PC-9 (cell line): ENCODE measurements at regions not wholly inside any gene's neighbourhood (a gene's known extent, or its start where the extent isn't known, plus 50 kb on each side); places are given as distances from the start of the nearest gene placed in this dataset.
"Not testable (repeated sequence)": the region's sequence is repeated elsewhere in the genome, so short reads cannot be mapped to it uniquely, and the experiment has no call there.

Experiments used
- BruUV-seq: library from RNA; stranded (reverse); fragments of 400-500 nt; replicated peaks from 2 replicates; lab custom pipeline; 2021; lab: Mats Ljungman, UMichigan
- CTCF ChIA-PET: fragments of 300-600 bp; sonication (Branson Sonifier 250); formaldehyde crosslinking; loops from one replicate; lab custom pipeline; 2022; ENCODE audit warnings: antibody characterized with exemption; lab: Charles Lee
- POLR2A ChIA-PET: fragments of 300-600 bp; sonication (Branson Sonifier 250); formaldehyde crosslinking; loops from one replicate; lab custom pipeline; 2022; ENCODE audit warnings: antibody characterized with exemption; ENCODE audit not compliant: unreplicated experiment; lab: Charles Lee
- DNase-seq, 2 experiments: peaks; one replicate each; pipeline versions ENCODE4 v3.0.0 to v3.0.0-alpha.2; 2015 to 2022; ENCODE audit warnings: mixed read lengths in 1 of 2
- H2AFZ ChIP-seq: fragments of 200-600 bp; sonication (generic); 2 replicates; pipeline ENCODE4 v1.8.1; 2017; ENCODE audit warnings: antibody characterized with exemption
- H3F3A ChIP-seq: fragments of 200-600 bp; sonication (generic); 2 replicates; pipeline ENCODE4 v1.8.1; 2017; ENCODE audit warnings: antibody characterized with exemption, mild to moderate bottlenecking, low read depth; ENCODE audit not compliant: insufficient read depth
- H3K27ac ChIP-seq: fragments of 200-600 bp; sonication (generic); 2 replicates; pipeline ENCODE4 v1.6.1; 2016; ENCODE audit warnings: mixed run types
- H3K27me3 ChIP-seq: fragments of 200-600 bp; sonication (generic); 2 replicates; pipeline ENCODE4 v1.6.1; 2016; ENCODE audit warnings: low read depth, mixed run types; ENCODE audit not compliant: insufficient read depth
- H3K36me3 ChIP-seq: fragments of 200-600 bp; sonication (generic); 2 replicates; pipeline ENCODE4 v1.6.1; 2016; ENCODE audit warnings: low read depth, mixed run types
- H3K4me1 ChIP-seq: fragments of 200-600 bp; sonication (generic); replicated peaks from 2 replicates; pipeline ENCODE4 v1.6.1; 2016; ENCODE audit warnings: mixed run types; ENCODE audit not compliant: insufficient read depth
- H3K4me2 ChIP-seq: fragments of 200-600 bp; sonication (generic); 2 replicates; pipeline ENCODE4 v1.6.1; 2017; ENCODE audit warnings: mixed run types
- H3K4me3 ChIP-seq: fragments of 200-600 bp; sonication (generic); 2 replicates; pipeline ENCODE4 v1.6.1; 2016; ENCODE audit warnings: mixed run types
- H3K79me2 ChIP-seq: fragments of 200-600 bp; sonication (generic); 2 replicates; pipeline ENCODE4 v1.6.1; 2017; ENCODE audit warnings: low read depth, mixed run types
- H3K9me2 ChIP-seq: fragments of 200-600 bp; sonication (generic); 2 replicates; pipeline ENCODE4 v1.8.1; 2017; ENCODE audit warnings: mild to moderate bottlenecking; ENCODE audit not compliant: insufficient read depth
- H3K9me3 ChIP-seq: fragments of 200-600 bp; sonication (generic); 2 replicates; pipeline ENCODE4 v1.8.1; 2016; ENCODE audit warnings: low read depth; ENCODE audit not compliant: insufficient read depth
- H4K20me1 ChIP-seq: fragments of 200-600 bp; sonication (generic); 2 replicates; pipeline ENCODE4 v1.8.1; 2017; ENCODE audit not compliant: insufficient read depth
- CTCF ChIP-seq: fragments of 200-600 bp; sonication (generic); conservative IDR thresholded peaks from 2 replicates; pipeline ENCODE4 v1.6.1; 2017; ENCODE audit warnings: mixed run types, antibody characterized with exemption, mild to moderate bottlenecking, moderate library complexity
- intact Hi-C: fragments of 100-400 bp; cut with micrococcal nuclease; formaldehyde crosslinking; loops from one replicate; pipeline ENCODE4 v1.10.0; 2022; ENCODE audit not compliant: unreplicated experiment

- H3K4me2 ChIP-seq, BruUV-seq, DNase-seq, POLR2A ChIA-PET, H3K79me2 ChIP-seq, H4K20me1 ChIP-seq, H3K36me3 ChIP-seq, H3K27me3 ChIP-seq, CTCF ChIA-PET, intact Hi-C loops, H3K4me1 ChIP-seq, H2AFZ ChIP-seq, H3K27ac ChIP-seq, H3K4me3 ChIP-seq, H3F3A ChIP-seq, H3K9me3 ChIP-seq, H3K9me2 ChIP-seq: not testable (repeated sequence)
- TF ChIP-seq CTCF, result peak; percentile 34
Observed at GRCh38 chrX:91500499-91500898, 65.9 kb downstream of the PABPC5 start.

GRCh38 chrX:91530209-91530608 is 95.6 kb downstream of the PABPC5 start:
- BruUV-seq, H3K4me2 ChIP-seq, H3K4me1 ChIP-seq, H4K20me1 ChIP-seq, H3K27ac ChIP-seq, H3K9me2 ChIP-seq, H3K4me3 ChIP-seq, H3K9me3 ChIP-seq, H3F3A ChIP-seq, POLR2A ChIA-PET, H2AFZ ChIP-seq, H3K27me3 ChIP-seq, H3K79me2 ChIP-seq, CTCF ChIA-PET, intact Hi-C loops, H3K36me3 ChIP-seq, DNase-seq: not testable (repeated sequence)

GRCh38 chrX:91563127-91563526 is 128.5 kb downstream of the PABPC5 start:
- H3K4me1 ChIP-seq, H3K4me2 ChIP-seq, DNase-seq, H3K27me3 ChIP-seq, H3K4me3 ChIP-seq, H3K36me3 ChIP-seq, intact Hi-C loops, H3K9me2 ChIP-seq, CTCF ChIA-PET, H3K27ac ChIP-seq, H3K9me3 ChIP-seq, H2AFZ ChIP-seq, H3F3A ChIP-seq, BruUV-seq, POLR2A ChIA-PET, H4K20me1 ChIP-seq, H3K79me2 ChIP-seq: not testable (repeated sequence)
